CD4-positive, CD25-positive, alpha-beta regulatory T cell (primary cell): ENCODE measurements at regions not wholly inside any gene's neighbourhood (a gene's known extent, or its start where the extent isn't known, plus 50 kb on each side); places are given as distances from the start of the nearest gene placed in this dataset.
"Not testable (repeated sequence)": the region's sequence is repeated elsewhere in the genome, so short reads cannot be mapped to it uniquely, and the experiment has no call there.

Experiments
- ATAC-seq, 2 donors: fragments of 150-1000 bp; cut with Tn5 transposase; one replicate each; pipeline ENCODE4 v1.10.0; 2021; ENCODE audit warnings: low read depth in 2 of 2, moderate number of reproducible peaks in 2 of 2, moderate library complexity in 1 of 2
- DNase-seq, 3 donors: peaks; one replicate each; pipeline versions ENCODE4 v3.0.0 to v3.0.0-alpha.2; 2012 to 2022; ENCODE audit warnings: mixed read lengths in 1 of 3
- H3K27ac ChIP-seq: one replicate; pipeline ENCODE4 v1.7.0; 2013; ENCODE audit warnings: mild to moderate bottlenecking, low read length; ENCODE audit not compliant: insufficient read depth, poor library complexity, severe bottlenecking
- H3K27me3 ChIP-seq: one replicate; pipeline ENCODE4 v1.7.0; 2013; ENCODE audit warnings: low read length; ENCODE audit not compliant: control insufficient read depth, insufficient read depth
- H3K36me3 ChIP-seq: one replicate; pipeline ENCODE4 v1.7.0; 2013; ENCODE audit warnings: mild to moderate bottlenecking, low read length, moderate library complexity; ENCODE audit not compliant: control insufficient read depth, insufficient read depth
- H3K4me1 ChIP-seq: 2 replicates; pipeline ENCODE4 v1.7.0; 2013; ENCODE audit warnings: mild to moderate bottlenecking, low read length; ENCODE audit not compliant: insufficient read depth, control insufficient read depth, poor library complexity, severe bottlenecking
- H3K4me3 ChIP-seq: one replicate; pipeline ENCODE4 v1.7.0; 2013; ENCODE audit warnings: low read depth, mild to moderate bottlenecking, low read length, moderate library complexity
- H3K9me3 ChIP-seq, 2 experiments: 1 replicate in 1 of 2; 2 replicates in 1 of 2; pipeline ENCODE4 v1.7.0; 2013; ENCODE audit warnings: low read length in 2 of 2, mild to moderate bottlenecking in 1 of 2, moderate library complexity in 1 of 2; ENCODE audit not compliant: control insufficient read depth in 2 of 2
- H3K27ac Mint-ChIP-seq, 3 donors: one replicate each; pipeline ENCODE4 v1.8.0; 2020 to 2022; ENCODE audit warnings: mild to moderate bottlenecking in 3 of 3, mixed read lengths in 3 of 3, moderate library complexity in 2 of 3
- H3K27me3 Mint-ChIP-seq: one replicate; pipeline ENCODE4 v1.8.0; 2022; ENCODE audit warnings: mild to moderate bottlenecking, mixed read lengths
- H3K36me3 Mint-ChIP-seq: one replicate; pipeline ENCODE4 v1.8.0; 2020; ENCODE audit warnings: mixed read lengths
- H3K4me1 Mint-ChIP-seq, 4 donors: one replicate each; pipeline ENCODE4 v1.8.0; 2020 to 2022; ENCODE audit warnings: mixed read lengths in 4 of 4, mild to moderate bottlenecking in 1 of 4
- H3K4me3 Mint-ChIP-seq, 4 donors: one replicate each; pipeline ENCODE4 v1.8.0; 2020 to 2022; ENCODE audit warnings: mild to moderate bottlenecking in 4 of 4, mixed read lengths in 4 of 4, moderate library complexity in 3 of 4
- H3K9me3 Mint-ChIP-seq, 7 donors: one replicate each; pipeline ENCODE4 v1.8.0; 2020 to 2022; ENCODE audit warnings: mixed read lengths in 7 of 7, mild to moderate bottlenecking in 3 of 7, moderate library complexity in 2 of 7

DNA sequence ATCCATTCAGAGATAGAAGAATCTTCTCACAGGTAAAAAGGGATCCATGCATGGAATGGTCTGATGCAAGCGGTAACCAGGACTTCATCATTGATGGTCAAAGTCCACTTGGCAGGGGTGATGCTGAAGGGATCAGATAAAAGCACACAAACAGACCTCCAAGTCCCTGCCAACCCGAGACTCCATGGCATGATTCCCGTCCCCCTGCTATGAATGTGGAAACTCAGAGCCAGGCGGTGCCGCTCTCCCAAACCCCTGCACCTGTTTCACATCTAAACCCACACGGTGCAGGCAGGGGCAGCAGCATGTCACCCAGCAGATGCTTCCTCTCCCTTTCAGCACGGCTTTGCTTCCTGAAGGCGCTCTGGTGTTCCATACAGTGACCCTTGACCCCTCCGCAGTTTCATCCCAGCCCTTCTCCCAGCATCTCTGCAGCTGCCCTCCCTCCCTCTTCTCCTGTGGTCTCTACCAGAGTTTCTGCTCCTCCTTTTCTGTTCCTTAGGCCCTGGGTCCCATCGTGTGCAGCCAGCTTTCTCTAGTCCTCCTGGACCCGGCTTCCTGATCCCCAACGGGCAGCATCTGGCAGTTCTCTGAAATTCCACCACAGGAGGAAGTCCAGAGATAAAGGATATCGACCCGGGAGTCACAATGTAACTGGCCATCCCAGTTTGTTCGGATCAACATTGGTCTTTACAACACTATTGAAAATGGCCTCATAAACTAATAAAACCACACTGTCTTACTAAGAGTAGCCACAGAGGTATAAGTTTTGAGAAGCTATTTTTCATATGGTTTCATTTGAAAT lies 235.0 kb downstream of the TTLL2 start:
- no peak overlapping the region for H3K4me3 ChIP-seq
- H3K4me3 Mint-ChIP-seq: no peak overlapping the region
- DNase-seq (no peak), ATAC-seq (no peak)
- peaks cover 4% of the 10 kb centered on the region for H3K36me3 Mint-ChIP-seq
- H3K4me1 ChIP-seq: no peaks in the 10 kb centered on the region
- peaks cover 0 to 6% (median 0%) of the 10 kb centered on the region in 4 donors for H3K4me1 Mint-ChIP-seq
- no peak overlapping the region for H3K27ac ChIP-seq
- H3K36me3 ChIP-seq: no peaks in the 10 kb centered on the region
- H3K27me3 ChIP-seq: no peaks in the 10 kb centered on the region
- no peak overlapping the region for H3K27ac Mint-ChIP-seq
- no peaks in the 10 kb centered on the region for H3K27me3 Mint-ChIP-seq
- peaks cover 4 to 5% of the 10 kb centered on the region in 2 experiments for H3K9me3 ChIP-seq
- peaks cover 0 to 8% (median 5%) of the 10 kb centered on the region in 7 donors for H3K9me3 Mint-ChIP-seq

DNA sequence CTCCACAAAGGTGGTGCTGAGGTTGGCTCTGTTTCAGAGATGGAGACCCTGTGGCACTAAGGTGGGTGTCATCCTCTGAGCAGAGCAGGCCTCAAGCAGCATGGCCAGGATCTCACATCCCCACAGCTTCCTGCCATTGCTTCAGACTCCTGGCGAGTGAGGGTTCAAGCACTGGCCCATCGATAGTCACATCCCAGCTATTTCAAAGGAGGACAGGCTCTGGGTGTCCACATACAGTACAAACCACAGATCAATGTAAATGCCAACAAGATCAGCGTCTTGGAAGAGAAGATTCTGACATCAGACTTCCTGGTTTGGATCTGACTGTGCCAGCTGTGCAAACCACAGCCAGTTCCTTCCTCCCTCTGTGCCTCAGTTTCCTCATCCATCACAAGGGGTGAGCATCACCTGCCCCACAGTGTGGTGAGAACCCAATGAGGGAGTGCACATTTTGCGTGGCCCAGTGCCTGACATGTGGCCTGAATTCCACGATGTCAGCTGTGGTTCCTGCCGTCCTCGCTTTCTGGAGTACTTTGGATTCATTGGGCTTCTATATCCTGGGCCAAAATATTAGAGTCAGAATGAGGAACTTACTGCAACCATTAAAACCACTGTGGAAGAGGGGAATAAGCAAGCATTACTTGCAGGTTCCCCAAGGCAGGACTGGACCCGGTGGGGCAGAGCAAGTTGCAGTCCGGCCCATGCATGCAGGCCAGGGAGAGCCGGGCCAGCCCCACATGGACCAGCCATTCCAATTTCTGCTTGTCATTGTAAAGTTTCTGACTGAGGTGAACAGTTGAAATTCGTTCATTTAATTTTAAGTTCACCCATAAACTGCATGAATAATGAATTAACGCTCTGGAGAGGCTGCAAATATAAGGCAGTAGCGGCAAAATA lies 236.0 kb downstream of the TTLL2 start:
- no peak for DNase-seq
- peaks cover 0 to 1% (median 0%) of the 10 kb centered on the region in 4 donors for H3K4me1 Mint-ChIP-seq
- no peak for ATAC-seq
- Histone ChIP-seq H3K9me3 (peaks cover 0 to 4% of the 10 kb centered on the region in 2 experiments), H3K4me3 (no peak overlapping the region), H3K4me1 (no peaks in the 10 kb centered on the region), H3K27ac (no peak overlapping the region), H3K27me3 (no peaks in the 10 kb centered on the region), H3K36me3 (no peaks in the 10 kb centered on the region)
- peak overlapping the region in 1 of 3 donors; percentile 11 for H3K27ac Mint-ChIP-seq
- H3K9me3 Mint-ChIP-seq: peaks cover 0 to 6% (median 4%) of the 10 kb centered on the region in 7 donors
- H3K36me3 Mint-ChIP-seq: peaks cover 4% of the 10 kb centered on the region
- H3K27me3 Mint-ChIP-seq: no peaks in the 10 kb centered on the region
- H3K4me3 Mint-ChIP-seq: no peak overlapping the region

DNA sequence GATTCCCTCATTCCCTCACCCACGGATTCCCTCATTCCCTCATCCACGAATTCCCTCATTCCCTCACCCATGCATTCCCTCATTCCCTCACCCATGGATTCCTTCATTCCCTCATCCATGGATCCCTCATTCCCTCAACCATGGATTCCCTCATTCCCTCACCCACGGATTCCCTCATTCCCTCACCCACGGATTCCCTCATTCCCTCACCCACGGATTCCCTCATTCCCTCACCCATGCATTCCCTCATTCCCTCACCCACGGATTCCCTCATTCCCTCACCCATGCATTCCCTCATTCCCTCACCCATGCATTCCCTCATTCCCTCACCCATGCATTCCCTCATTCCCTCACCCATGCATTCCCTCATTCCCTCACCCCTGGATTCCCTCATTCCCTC lies 238.0 kb downstream of the TTLL2 start:
- not testable (repeated sequence) for H3K4me1 ChIP-seq, H3K27me3 Mint-ChIP-seq, H3K4me3 ChIP-seq, ATAC-seq, H3K9me3 ChIP-seq, H3K27ac ChIP-seq, H3K36me3 Mint-ChIP-seq, DNase-seq, H3K36me3 ChIP-seq, H3K9me3 Mint-ChIP-seq, H3K4me3 Mint-ChIP-seq, H3K4me1 Mint-ChIP-seq, H3K27me3 ChIP-seq
- peak overlapping the region in 1 of 3 donors; percentile 74 for H3K27ac Mint-ChIP-seq

DNA sequence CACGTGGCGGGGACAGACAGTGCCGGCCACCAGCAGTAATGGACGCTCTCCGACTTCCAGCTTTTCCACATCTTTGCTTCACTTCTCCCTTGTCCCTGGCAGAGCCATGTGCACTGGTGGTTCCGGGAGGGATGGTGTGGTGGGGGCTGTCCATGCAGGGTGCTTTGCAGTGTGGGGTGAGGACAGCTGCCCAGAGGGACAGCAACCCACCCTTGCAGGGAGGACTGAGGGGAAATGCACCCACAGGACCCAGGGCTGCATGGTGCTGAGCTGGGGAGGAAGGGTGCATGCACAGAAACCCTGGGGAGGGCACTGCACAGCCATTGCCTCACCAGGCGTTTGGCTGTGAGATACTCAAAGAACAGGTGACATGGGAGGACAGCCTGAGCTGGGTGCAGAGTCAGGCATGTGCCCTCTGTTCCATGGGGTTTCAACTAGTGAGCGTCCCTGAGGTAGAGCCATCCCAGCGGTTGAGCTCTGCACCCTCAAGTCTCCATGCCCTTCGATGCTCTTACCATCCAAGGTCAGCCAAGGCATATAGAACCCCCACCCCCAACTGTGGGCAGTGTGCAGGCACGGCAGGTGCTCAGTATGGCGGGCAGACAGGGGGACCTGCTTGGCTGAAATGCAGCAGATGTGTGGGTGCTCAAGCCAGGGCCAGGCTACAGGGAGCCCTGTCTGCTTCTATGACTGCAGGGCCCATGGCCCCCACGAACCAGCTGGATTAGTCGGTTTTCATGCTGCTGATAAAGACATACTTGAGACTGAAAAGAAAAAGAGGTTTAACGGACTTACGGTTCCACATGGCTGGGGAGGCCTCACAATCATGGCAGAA lies 239.7 kb downstream of the TTLL2 start:
- no peak overlapping the region for H3K4me3 Mint-ChIP-seq
- Histone ChIP-seq H3K4me1 (no peaks in the 10 kb centered on the region), H3K9me3 (no peaks in the 10 kb centered on the region), H3K36me3 (no peaks in the 10 kb centered on the region), H3K27ac (no peak overlapping the region), H3K27me3 (no peaks in the 10 kb centered on the region), H3K4me3 (no peak overlapping the region)
- no peaks in the 10 kb centered on the region for H3K36me3 Mint-ChIP-seq
- H3K27ac Mint-ChIP-seq: no peak overlapping the region
- DNase-seq (no peak), ATAC-seq (no peak)
- H3K27me3 Mint-ChIP-seq: no peaks in the 10 kb centered on the region
- H3K4me1 Mint-ChIP-seq: no peaks in the 10 kb centered on the region
- H3K9me3 Mint-ChIP-seq: peaks cover 0 to 2% (median 0%) of the 10 kb centered on the region in 7 donors

DNA sequence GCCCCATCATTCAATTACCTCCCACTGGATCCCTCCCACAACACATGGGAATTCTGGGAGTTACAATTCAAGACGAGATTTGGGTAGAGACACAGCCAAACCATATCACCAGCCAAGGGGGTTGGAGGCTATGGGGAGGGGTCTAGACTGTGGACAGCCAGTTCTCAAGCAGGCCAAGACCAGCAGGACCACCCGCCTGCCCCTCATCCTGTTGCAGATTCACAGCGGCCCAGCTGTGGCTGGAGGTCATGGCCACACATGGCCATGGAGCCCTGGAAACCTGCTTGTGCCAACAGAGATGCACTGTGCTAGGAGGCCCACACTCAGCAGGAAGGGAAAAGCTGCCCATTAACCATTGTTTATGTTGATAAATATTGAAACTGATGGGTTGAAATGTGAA lies 240.5 kb downstream of the TTLL2 start:
- DNase-seq: no peak
- no peak overlapping the region for H3K4me3 Mint-ChIP-seq

DNA sequence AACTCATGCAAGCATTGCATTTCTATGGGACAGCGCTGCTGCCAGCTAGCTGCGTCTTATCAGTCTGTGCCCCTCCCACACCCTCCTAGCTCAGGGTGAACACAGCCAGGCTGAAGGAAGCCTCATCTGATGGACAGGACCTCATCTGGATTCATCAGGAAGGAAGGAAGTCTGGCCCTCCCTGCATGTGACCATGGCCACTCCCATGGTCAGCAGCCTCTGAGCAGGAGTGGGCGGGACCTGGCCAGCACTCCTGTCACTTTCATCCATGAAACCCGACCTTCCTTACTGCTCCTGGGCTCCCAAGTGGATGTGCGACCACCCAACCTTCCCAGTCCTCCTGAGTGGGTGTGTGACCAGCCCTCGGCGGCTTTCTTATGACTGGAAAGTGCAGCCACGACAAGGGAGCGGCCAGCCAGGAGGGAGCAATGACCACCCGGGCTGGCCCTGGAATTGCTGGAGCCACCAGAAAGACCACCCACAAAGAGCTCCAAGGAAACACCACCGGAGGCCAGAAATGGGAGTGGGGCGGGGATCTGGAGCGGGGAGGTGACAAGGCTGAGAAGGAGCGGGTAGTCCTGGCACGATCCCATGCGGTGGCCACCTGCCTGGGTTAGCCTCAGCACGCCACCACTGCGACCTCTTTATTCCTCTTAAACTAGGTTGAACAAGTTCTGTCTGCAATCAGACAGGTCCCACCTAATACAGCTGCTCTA lies 241.2 kb downstream of the TTLL2 start:
- Histone ChIP-seq H3K27ac (no peak overlapping the region), H3K4me3 (no peak overlapping the region), H3K36me3 (no peaks in the 10 kb centered on the region), H3K27me3 (no peaks in the 10 kb centered on the region), H3K9me3 (no peaks in the 10 kb centered on the region), H3K4me1 (no peaks in the 10 kb centered on the region)
- Mint-ChIP-seq H3K36me3 (no peaks in the 10 kb centered on the region), H3K27ac (no peak overlapping the region), H3K27me3 (no peaks in the 10 kb centered on the region), H3K9me3 (peaks cover 0 to 2% (median 0%) of the 10 kb centered on the region in 7 donors), H3K4me1 (no peaks in the 10 kb centered on the region), H3K4me3 (no peak overlapping the region)
- no peak for DNase-seq
- ATAC-seq: no peak

More for the DNA sequence above, 240.5 kb downstream of the TTLL2 start:
- Mint-ChIP-seq H3K9me3 (peaks cover 0 to 2% (median 0%) of the 10 kb centered on the region in 7 donors), H3K27ac (no peak overlapping the region), H3K36me3 (no peaks in the 10 kb centered on the region), H3K4me1 (no peaks in the 10 kb centered on the region), H3K27me3 (no peaks in the 10 kb centered on the region)
- H3K27me3 ChIP-seq: no peaks in the 10 kb centered on the region
- no peaks in the 10 kb centered on the region for H3K4me1 ChIP-seq
- no peak overlapping the region for H3K4me3 ChIP-seq
- H3K27ac ChIP-seq: no peak overlapping the region
- ATAC-seq: no peak
- H3K9me3 ChIP-seq: no peaks in the 10 kb centered on the region
- H3K36me3 ChIP-seq: no peaks in the 10 kb centered on the region

DNA sequence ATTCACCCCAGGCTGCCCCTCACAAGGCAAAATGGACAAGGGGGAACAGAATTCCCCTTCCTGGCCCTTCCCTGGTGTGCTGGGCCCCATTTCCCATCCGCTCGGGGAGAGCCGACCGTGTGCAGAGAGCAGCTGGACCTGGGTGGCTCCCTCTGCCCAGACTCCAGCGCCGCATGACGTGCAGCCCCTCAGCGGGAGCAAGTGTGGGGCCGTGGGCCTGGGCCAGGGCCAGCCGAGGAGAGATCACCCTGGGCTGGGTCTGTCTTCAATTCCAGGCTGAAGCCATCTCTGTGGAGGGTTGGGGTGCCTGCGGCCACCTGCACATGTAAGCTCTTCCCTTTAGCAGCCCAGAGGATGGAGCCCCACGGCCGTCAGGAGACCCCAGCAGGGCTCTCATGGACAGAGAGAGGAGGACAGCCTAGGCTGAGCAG lies 241.8 kb downstream of the TTLL2 start:
- Mint-ChIP-seq H3K4me3 (no peak overlapping the region), H3K9me3 (peaks cover 0 to 2% (median 0%) of the 10 kb centered on the region in 7 donors), H3K36me3 (no peaks in the 10 kb centered on the region), H3K27ac (no peak overlapping the region), H3K27me3 (no peaks in the 10 kb centered on the region), H3K4me1 (no peaks in the 10 kb centered on the region)
- no peak for ATAC-seq
- H3K4me1 ChIP-seq: no peaks in the 10 kb centered on the region
- H3K36me3 ChIP-seq: no peaks in the 10 kb centered on the region
- H3K27me3 ChIP-seq: no peaks in the 10 kb centered on the region
- no peak overlapping the region for H3K27ac ChIP-seq
- DNase-seq: no peak
- H3K4me3 ChIP-seq: no peak overlapping the region
- H3K9me3 ChIP-seq: no peaks in the 10 kb centered on the region
